ENCODE measurements at regions not wholly inside any gene's neighbourhood (a gene's known extent, or its start where the extent isn't known, plus 50 kb on each side); places are given as distances from the start of the nearest gene placed in this dataset.
"Not testable (repeated sequence)": the region's sequence is repeated elsewhere in the genome, so short reads cannot be mapped to it uniquely, and the experiment has no call there.

DNA sequence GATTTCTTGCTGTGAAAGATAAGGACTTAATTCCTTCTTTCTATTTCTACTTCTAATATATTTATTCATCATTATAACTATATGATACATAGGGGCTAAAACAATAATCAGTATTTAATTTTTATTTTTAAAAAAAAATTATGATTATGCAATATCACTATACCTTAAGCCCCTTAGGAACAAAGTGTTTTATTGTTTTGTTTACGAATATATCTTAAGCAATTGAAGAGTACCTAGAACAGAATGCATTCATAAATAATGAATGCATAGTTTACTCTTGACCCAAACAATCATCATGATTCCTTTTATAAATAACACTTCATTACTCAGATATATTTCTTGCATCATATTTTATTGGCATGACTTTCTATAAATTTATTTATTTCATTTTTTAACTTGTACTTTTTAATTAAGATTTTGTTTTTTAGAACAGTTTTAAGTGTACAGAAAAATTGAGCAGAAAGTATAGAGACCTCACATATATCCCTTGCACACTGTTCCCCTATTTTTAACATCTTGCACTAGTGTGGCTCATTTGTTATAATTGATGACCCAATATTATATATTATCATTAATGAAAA lies 339.9 kb upstream of the SPRY2 start:
- Mint-ChIP-seq H3K9me3 (peaks cover 41% of the 10 kb centered on the region), H3K27me3 (no peaks in the 10 kb centered on the region)
- intact Hi-C loops (cut with micrococcal nuclease), result no loop called here

DNA sequence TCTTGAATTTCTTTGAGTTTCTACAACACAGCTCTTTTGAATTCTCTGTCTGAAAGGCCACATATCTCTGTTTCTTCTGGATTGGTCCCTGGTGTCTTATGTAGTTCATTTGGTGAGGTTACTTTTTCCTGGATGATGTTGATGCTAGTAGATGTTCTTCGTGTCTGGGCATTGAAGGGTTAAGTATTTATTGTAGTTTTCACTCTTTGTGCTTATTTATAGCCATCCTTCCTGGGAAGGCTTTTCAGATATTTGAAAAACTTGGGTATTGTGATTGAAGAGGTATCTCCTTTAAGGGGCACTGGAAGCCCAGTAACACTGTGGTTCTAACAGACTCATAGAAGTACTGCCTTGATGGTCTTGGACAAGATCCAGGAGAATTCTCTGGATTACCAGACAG lies 338.5 kb upstream of the SPRY2 start:
- Mint-ChIP-seq H3K9me3 (peaks cover 36% of the 10 kb centered on the region), H3K27ac (no peak overlapping the region), H3K27me3 (no peaks in the 10 kb centered on the region), H3K4me3 (no peak overlapping the region), H3K36me3 (ENCODE audit: low read depth) (no peaks in the 10 kb centered on the region), H3K4me1 (ENCODE audit: low read depth) (no peaks in the 10 kb centered on the region)
- intact Hi-C loops (cut with micrococcal nuclease), result no loop called here

More for the DNA sequence above, 339.9 kb upstream of the SPRY2 start:
- no peak overlapping the region for H3K4me3 Mint-ChIP-seq
- H3K36me3 Mint-ChIP-seq (ENCODE audit: low read depth), result no peaks in the 10 kb centered on the region
- H3K27ac Mint-ChIP-seq, result no peak overlapping the region
- no peaks in the 10 kb centered on the region for H3K4me1 Mint-ChIP-seq (ENCODE audit: low read depth)

DNA sequence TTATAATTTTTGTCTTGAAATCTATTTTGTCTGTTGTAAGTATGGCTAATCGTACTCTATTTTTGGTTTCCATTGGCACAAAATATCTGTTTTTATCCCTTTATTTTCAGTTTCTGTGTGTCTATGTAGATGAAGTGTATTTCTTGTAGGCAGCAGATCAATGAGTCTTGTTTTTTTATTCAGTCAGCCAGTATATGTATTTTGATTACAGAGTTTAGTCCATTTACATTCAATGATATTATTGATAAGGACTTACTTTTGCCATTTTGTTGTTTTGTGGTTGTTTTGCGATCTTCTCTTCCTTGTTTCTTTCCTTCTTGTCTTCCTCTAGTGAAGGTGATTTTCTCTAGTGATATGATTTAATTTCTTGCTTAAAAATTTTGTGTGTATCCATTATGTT lies 336.3 kb upstream of the SPRY2 start:
- intact Hi-C loops (cut with micrococcal nuclease), result no loop called here
- Mint-ChIP-seq H3K9me3 (peaks cover 54% of the 10 kb centered on the region), H3K4me3 (no peak overlapping the region), H3K36me3 (ENCODE audit: low read depth) (no peaks in the 10 kb centered on the region), H3K4me1 (ENCODE audit: low read depth) (no peaks in the 10 kb centered on the region), H3K27ac (no peak overlapping the region), H3K27me3 (no peaks in the 10 kb centered on the region)

DNA sequence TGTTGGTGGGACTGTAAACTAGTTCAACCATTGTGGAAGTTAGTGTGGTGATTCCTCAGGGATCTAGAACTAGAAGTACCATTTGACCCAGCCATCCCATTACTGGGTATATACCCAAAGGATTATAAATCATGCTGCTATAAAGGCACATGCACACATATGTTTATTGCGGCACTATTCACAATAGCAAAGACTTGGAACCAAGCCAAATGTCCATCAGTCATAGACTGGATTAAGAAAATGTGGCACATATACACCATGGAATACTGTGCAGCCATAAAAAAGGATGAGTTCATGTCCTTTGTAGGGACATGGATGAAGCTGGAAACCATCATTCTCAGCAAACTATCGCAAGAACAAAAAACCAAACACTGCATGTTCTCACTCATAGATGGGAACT lies 334.5 kb upstream of the SPRY2 start:
- H3K27ac Mint-ChIP-seq; H3K4me3 Mint-ChIP-seq; H3K4me1 Mint-ChIP-seq (ENCODE audit: low read depth); H3K27me3 Mint-ChIP-seq; H3K36me3 Mint-ChIP-seq (ENCODE audit: low read depth); intact Hi-C loops (cut with micrococcal nuclease): not testable (repeated sequence)
- peaks cover 71% of the 10 kb centered on the region for H3K9me3 Mint-ChIP-seq

DNA sequence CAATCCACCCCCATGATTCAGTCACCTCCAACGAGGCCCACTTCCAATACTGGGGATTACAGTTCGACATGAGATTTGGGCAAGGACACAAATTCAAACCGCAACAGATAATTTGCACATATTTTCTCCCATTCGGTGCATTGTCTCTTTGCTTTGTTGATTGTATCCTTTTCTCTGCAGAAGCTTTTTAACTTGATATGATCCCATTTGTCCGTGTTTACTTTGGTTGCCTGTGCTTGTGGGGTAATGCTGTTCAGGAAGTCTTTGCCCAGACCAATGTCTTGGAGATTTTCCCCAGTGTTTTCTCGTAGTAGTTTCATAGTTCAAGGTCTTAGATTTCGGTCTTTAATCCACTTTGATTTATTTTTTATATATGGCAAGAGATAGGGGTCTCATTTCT lies 330.8 kb upstream of the SPRY2 start:
- H3K9me3 Mint-ChIP-seq, result peaks cover 38% of the 10 kb centered on the region
- H3K4me3 Mint-ChIP-seq, result no peak overlapping the region
- H3K4me1 Mint-ChIP-seq (ENCODE audit: low read depth), result no peaks in the 10 kb centered on the region
- H3K27me3 Mint-ChIP-seq, result no peaks in the 10 kb centered on the region
- intact Hi-C loops (cut with micrococcal nuclease), result no loop called here
- H3K36me3 Mint-ChIP-seq (ENCODE audit: low read depth), result no peaks in the 10 kb centered on the region
- H3K27ac Mint-ChIP-seq, result no peak overlapping the region

DNA sequence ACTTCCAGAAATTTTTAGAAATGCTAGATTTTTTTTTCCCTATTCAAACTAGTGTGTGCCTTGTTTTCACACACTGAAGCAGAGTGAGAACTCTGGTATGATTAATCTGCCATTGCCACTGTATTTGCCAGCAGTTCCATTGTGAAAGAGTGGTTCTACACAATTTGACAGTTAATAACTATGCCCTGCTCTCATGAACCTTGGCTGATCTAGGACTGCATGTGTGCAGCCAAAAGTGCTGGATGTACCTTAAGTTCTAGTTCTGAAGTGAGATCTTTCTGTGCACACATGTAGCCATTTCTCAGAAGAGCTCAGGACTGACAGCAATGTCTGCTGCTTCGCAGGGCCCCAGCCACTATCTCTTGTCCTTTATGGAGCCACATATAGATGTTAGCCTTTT lies 328.2 kb upstream of the SPRY2 start:
- peaks cover 36% of the 10 kb centered on the region for H3K9me3 Mint-ChIP-seq
- intact Hi-C loops (cut with micrococcal nuclease), result no loop called here

DNA sequence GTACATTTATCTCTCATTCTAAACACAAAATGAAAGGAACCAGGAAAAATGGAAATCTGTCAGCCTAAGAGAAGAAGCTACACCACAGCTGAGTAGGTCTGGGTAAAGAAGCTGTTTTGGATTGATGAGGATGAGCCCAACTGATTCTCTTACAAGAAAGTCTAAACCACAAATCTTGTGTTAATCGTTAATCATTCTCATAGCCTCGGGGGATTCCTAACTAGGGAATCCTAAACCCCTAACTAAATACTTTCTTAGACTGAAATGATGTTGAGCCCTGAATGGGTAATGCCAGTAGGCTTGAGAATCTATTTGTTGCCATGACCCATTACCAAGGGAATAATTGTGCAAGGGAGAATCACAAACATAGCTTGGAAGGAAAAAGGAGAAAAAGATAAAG lies 327.5 kb upstream of the SPRY2 start:
- H3K4me1 Mint-ChIP-seq (ENCODE audit: low read depth), result no peaks in the 10 kb centered on the region
- H3K36me3 Mint-ChIP-seq (ENCODE audit: low read depth), result no peaks in the 10 kb centered on the region
- intact Hi-C loops (cut with micrococcal nuclease), result no loop called here
- H3K27me3 Mint-ChIP-seq, result no peaks in the 10 kb centered on the region
- H3K27ac Mint-ChIP-seq, result no peak overlapping the region
- peaks cover 29% of the 10 kb centered on the region for H3K9me3 Mint-ChIP-seq
- no peak overlapping the region for H3K4me3 Mint-ChIP-seq

More for the DNA sequence above, 328.2 kb upstream of the SPRY2 start:
- no peak overlapping the region for H3K27ac Mint-ChIP-seq
- H3K36me3 Mint-ChIP-seq (ENCODE audit: low read depth), result no peaks in the 10 kb centered on the region
- H3K4me3 Mint-ChIP-seq, result no peak overlapping the region
- no peaks in the 10 kb centered on the region for H3K27me3 Mint-ChIP-seq
- no peaks in the 10 kb centered on the region for H3K4me1 Mint-ChIP-seq (ENCODE audit: low read depth)

DNA sequence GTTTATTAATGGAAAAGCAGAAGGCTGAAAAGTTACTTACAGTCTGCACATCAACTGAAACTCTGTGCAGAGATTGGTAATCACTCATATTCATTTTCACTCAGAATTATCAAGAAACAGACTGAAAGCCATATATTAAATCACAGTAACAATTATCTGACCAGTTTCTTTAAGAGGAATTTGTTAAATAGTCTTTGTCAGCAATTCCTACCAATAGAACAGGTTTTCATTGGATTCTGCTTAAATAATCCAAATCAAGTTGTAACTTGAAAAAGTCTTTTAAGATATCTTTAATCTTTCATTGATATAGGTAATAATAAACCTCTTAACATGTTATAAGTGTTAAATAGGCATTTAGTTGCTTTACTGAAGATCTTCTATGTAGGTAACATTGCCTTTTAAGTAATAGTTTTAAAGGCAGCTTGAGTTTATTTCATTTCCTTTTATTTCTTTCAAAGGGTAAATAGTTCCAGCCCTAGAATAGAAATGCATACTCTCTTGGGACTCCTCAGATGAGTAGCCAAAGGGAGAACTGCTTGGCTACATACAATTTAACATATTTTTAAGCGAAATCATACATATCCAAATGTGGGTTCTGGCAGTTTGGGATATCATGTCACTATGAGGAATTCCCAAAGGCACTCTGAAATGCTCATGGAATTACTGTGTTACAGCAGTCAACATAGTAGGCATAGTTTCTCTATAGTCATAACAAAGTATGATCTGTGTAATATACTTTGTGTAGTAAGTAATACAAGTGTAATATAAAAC lies 326.0 kb upstream of the SPRY2 start:
- H3K27ac Mint-ChIP-seq, result no peak overlapping the region
- intact Hi-C loops (cut with micrococcal nuclease), result no loop called here
- H3K36me3 Mint-ChIP-seq (ENCODE audit: low read depth), result no peaks in the 10 kb centered on the region
- no peaks in the 10 kb centered on the region for H3K27me3 Mint-ChIP-seq
- H3K4me3 Mint-ChIP-seq, result no peak overlapping the region
- peaks cover 18% of the 10 kb centered on the region for H3K9me3 Mint-ChIP-seq
- no peaks in the 10 kb centered on the region for H3K4me1 Mint-ChIP-seq (ENCODE audit: low read depth)

DNA sequence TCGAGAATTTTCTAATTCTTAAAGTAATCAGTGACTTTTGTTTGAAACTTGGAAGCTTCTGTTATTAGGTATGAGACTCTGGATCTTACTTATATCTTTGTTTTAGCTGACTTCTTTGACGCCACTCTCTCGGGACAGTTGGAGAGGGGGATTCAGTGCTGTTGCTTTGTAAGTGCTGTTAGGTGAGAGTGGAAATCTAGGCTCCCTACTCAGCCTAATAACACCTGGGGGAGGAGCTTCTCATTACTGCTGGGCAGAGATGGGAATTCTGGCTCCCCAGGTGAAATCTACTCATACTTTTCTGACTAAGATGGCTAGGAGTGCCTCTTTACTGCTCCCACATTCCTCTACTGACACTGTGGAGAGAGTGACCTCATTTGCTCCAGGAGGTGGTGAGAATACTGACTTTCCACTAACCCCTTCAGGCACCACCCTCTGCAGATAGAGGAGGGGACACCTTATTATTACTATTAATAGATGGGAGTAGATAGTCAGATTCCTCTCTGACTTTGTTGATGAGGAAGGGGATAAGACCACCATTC lies 324.9 kb upstream of the SPRY2 start:
- H3K9me3 Mint-ChIP-seq, result peaks cover 10% of the 10 kb centered on the region
- no peak overlapping the region for H3K4me3 Mint-ChIP-seq
- no peaks in the 10 kb centered on the region for H3K36me3 Mint-ChIP-seq (ENCODE audit: low read depth)
- no peak overlapping the region for H3K27ac Mint-ChIP-seq
- H3K27me3 Mint-ChIP-seq, result no peaks in the 10 kb centered on the region
- intact Hi-C loops (cut with micrococcal nuclease), result no loop called here
- H3K4me1 Mint-ChIP-seq (ENCODE audit: low read depth), result no peaks in the 10 kb centered on the region

DNA sequence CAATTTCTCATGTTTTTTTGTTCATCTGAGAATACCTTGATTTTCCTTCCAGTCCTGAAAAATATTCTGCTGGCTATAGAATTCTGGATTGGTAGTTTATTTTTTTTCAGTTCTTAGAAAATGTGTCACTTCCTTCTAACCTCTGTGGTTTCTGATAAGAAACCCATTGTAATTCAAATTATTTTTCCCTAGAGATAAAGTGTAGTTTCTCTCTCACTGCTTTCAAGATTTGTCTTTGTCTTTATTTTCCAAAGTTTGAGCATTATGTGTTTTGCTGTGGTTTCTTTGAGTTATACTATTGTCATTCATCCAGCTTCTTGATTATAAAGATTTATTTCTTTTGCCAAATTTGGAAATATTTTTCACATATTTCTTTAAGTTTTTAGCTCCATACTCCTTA lies 324.0 kb upstream of the SPRY2 start:
- Mint-ChIP-seq H3K4me1 (ENCODE audit: low read depth) (no peaks in the 10 kb centered on the region), H3K27ac (no peak overlapping the region), H3K36me3 (ENCODE audit: low read depth) (no peaks in the 10 kb centered on the region), H3K27me3 (no peaks in the 10 kb centered on the region), H3K9me3 (peaks cover 6% of the 10 kb centered on the region), H3K4me3 (no peak overlapping the region)
- intact Hi-C loops (cut with micrococcal nuclease), result no loop called here

DNA sequence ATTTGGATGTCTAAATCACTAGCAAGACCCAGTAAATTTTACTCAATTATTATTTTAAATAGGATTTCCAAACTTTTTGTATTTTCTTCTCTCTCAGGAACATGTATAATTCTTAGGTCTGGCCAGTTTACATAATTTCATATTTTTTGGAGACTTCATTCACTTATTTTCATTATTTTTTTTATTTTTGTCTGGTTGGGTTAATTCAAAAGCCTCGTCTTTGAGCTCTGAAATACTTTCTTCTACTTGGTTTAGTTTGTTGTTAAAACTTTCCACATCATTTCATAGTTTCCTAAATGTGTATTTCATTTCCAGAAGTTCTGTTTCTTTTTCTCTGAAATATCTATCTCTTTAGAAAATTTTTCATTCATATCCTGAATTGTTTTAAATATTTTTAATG lies 322.9 kb upstream of the SPRY2 start:
- no peak overlapping the region for H3K4me3 Mint-ChIP-seq
- H3K9me3 Mint-ChIP-seq, result peaks cover 8% of the 10 kb centered on the region
- intact Hi-C loops (cut with micrococcal nuclease), result no loop called here
- H3K36me3 Mint-ChIP-seq (ENCODE audit: low read depth), result no peaks in the 10 kb centered on the region
- no peak overlapping the region for H3K27ac Mint-ChIP-seq
- H3K4me1 Mint-ChIP-seq (ENCODE audit: low read depth), result no peaks in the 10 kb centered on the region
- H3K27me3 Mint-ChIP-seq, result no peaks in the 10 kb centered on the region

DNA sequence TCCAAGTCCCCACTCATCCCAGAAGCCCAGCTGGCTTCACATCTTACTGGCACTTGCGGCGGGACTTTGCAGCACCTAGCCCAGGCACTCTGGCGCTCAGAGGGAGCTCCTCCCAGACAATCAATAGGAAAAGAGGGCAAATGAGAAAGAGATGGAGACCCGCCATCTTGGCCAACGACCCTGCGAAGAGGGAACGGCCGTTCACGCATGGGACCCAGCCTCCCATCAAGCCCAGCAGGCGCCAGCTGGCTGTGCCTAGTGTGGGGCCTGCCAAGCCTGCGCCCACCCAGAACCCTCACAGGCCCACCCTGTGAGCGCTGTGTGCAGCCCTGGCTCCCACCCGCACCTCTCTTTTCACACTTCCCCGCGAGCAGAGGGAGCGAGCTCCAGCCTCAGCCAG lies 317.8 kb upstream of the SPRY2 start:
- H3K36me3 Mint-ChIP-seq (ENCODE audit: low read depth), result no peaks in the 10 kb centered on the region
- no peaks in the 10 kb centered on the region for H3K4me1 Mint-ChIP-seq (ENCODE audit: low read depth)
- H3K27ac Mint-ChIP-seq, result no peak overlapping the region
- peaks cover 24% of the 10 kb centered on the region for H3K9me3 Mint-ChIP-seq
- peaks cover 14% of the 10 kb centered on the region for H3K27me3 Mint-ChIP-seq
- no peak overlapping the region for H3K4me3 Mint-ChIP-seq
- intact Hi-C loops (cut with micrococcal nuclease), result no loop called here

DNA sequence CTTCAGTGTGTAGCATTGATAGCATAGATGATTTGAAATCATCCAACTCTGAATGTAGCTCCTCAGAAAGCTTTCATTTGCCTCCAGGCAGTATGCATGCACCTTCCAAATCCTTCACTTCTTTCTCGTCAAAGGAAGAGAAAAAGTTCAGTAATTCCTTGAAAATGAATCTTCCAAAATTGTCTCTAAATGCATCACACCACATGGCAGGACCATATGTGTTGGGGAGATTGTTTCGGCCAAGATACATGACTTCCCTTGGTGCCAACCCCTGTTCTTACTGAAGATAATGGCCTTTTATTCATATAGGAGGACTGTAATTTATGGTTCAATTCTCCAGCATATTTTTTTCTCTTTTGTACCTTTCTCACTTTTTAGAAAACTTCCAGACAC lies 315.6 kb upstream of the SPRY2 start:
- Mint-ChIP-seq H3K4me3 (no peak overlapping the region), H3K27me3 (peaks cover 17% of the 10 kb centered on the region), H3K4me1 (ENCODE audit: low read depth) (no peaks in the 10 kb centered on the region), H3K36me3 (ENCODE audit: low read depth) (no peaks in the 10 kb centered on the region), H3K9me3 (peaks cover 18% of the 10 kb centered on the region), H3K27ac (no peak overlapping the region)
- intact Hi-C loops (cut with micrococcal nuclease), result no loop called here

DNA sequence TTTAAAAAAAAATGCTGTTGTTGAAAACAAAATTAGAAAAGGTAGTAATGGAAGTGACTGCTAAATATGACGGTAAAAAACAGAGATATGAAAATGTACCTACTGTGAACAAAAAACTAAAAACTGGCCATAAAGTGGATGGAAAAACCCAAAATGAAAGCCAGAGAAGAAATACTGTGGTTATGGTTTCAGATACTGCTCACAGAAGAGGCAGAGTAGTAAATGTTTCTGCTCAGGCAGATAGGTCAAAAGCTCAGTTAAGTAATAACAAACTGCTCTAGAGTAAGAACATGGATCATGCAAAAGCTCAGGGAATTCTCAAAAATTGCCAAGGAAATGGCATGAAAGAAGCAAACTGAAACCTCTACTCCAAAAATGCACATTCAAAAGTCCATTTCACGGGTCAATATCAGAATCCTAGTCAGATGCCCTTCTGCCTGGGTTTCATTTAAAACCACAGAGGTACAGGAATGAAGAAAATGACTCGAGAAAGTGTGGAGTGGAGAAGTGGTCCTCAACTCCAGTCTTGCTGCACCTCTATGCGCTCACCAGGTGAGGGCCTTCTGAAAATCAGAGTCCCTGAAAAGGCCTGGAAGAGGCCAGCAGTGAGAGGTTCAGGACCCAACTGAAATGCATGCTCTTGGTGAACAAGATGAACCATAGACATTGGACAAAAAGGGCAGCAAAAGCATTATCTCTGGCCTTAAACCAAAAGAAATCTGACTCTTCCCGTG lies 315.0 kb upstream of the SPRY2 start:
- H3K9me3 Mint-ChIP-seq, result peaks cover 18% of the 10 kb centered on the region
- H3K27me3 Mint-ChIP-seq, result peaks cover 17% of the 10 kb centered on the region
- intact Hi-C loops (cut with micrococcal nuclease), result no loop called here
- no peak overlapping the region for H3K27ac Mint-ChIP-seq
- H3K36me3 Mint-ChIP-seq (ENCODE audit: low read depth), result no peaks in the 10 kb centered on the region
- H3K4me3 Mint-ChIP-seq, result no peak overlapping the region
- no peaks in the 10 kb centered on the region for H3K4me1 Mint-ChIP-seq (ENCODE audit: low read depth)

Measured in dendritic cell treated with granulocyte-macrophage colony-stimulating factor and Interleukin-4, amounts not matched to agents 40 ng/mL and 50 ng/mL, for 4 days (primary cell).